Spinal cord (tissue), 9 donors: ENCODE measurements at regions not wholly inside any gene's neighbourhood (a gene's known extent, or its start where the extent isn't known, plus 50 kb on each side); places are given as distances from the start of the nearest gene placed in this dataset.
A peak's percentile ranks its signal among the peaks of the same experiment; 100 is the strongest.

Experiments used
- DNase-seq, 6 donors: peaks; one replicate each; pipeline versions ENCODE4 v3.0.0 to v3.0.0-alpha.2; 2013 to 2015; ENCODE audit warnings: low spot score in 6 of 6, low read depth in 4 of 6
- H3K27ac ChIP-seq: one replicate; pipeline ENCODE4 v1.5.1; 2013; ENCODE audit warnings: low read depth, low read length, control low read depth
- H3K27me3 ChIP-seq: one replicate; pipeline ENCODE4 v1.6.1; 2013; ENCODE audit warnings: low read length; ENCODE audit not compliant: control insufficient read depth, insufficient read depth
- H3K36me3 ChIP-seq: one replicate; pipeline ENCODE4 v1.6.1; 2013; ENCODE audit warnings: low read length; ENCODE audit not compliant: control insufficient read depth, insufficient read depth
- H3K4me1 ChIP-seq: one replicate; pipeline ENCODE4 v1.6.1; 2013; ENCODE audit warnings: low read length; ENCODE audit not compliant: control insufficient read depth, insufficient read depth
- H3K4me3 ChIP-seq: one replicate; pipeline ENCODE4 v1.5.1; 2013; ENCODE audit warnings: low read depth, low read length, control low read depth
- H3K9me3 ChIP-seq: one replicate; pipeline ENCODE4 v1.6.1; 2013; ENCODE audit warnings: low read length; ENCODE audit not compliant: control insufficient read depth, insufficient read depth
- WGBS: methylation state at CpG from one replicate; pipeline ENCODE4 v1.1.5; 2013; ENCODE audit warnings: missing lambda C conversion rate; ENCODE audit not compliant: insufficient coverage; 5-methylcytosine and 5-hydroxymethylcytosine counted together
- donor health status: healthy.

- DNase-seq = no peak
- WGBS = no CpG with 5 or more reads among the region's 7 CpGs
- no peaks in the 10 kb centered on the region for H3K9me3 ChIP-seq
- no peak overlapping the region for H3K27ac ChIP-seq
- no peaks in the 10 kb centered on the region for H3K36me3 ChIP-seq
- H3K27me3 ChIP-seq = no peaks in the 10 kb centered on the region
- no peaks in the 10 kb centered on the region for H3K4me1 ChIP-seq
- no peak overlapping the region for H3K4me3 ChIP-seq
These were observed 84.4 kb upstream of the SCAF8 start for GRCh38 chr6:154648888-154649205.

- WGBS = 100% methylated on average over 1 of the region's 5 CpGs
These were observed 83.5 kb upstream of the SCAF8 start for GRCh38 chr6:154649721-154650120.

DNA sequence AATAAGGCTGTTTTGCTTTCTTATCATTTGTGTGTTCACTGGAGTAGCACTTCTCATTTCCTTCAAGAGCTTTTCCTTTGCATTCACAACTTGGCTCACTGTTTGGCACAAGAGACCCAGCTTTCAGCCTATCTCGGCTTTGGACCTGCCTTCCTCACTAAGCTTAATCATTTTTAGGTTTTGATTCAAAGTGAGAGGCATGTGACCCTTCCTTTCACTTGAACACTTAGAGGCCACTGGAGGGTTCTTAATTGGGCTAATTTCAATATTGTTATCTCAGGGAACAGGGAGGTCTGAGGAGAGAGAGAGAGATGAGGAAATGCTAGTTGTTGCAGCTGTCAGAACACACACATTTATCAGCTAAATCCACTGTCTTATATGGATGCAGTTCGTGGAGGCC is 82.9 kb upstream of the SCAF8 start:
- no peak overlapping the region for H3K27ac ChIP-seq
- no CpG with 5 or more reads among the region's 2 CpGs for WGBS
- H3K9me3 ChIP-seq = no peaks in the 10 kb centered on the region

More at GRCh38 chr6:154649721-154650120, 83.5 kb upstream of the SCAF8 start:
- H3K27ac ChIP-seq = no peak overlapping the region
- H3K36me3 ChIP-seq = no peaks in the 10 kb centered on the region
- no peaks in the 10 kb centered on the region for H3K9me3 ChIP-seq
- no peak for DNase-seq
- no peaks in the 10 kb centered on the region for H3K4me1 ChIP-seq
- H3K4me3 ChIP-seq = no peak overlapping the region
- no peaks in the 10 kb centered on the region for H3K27me3 ChIP-seq

DNA sequence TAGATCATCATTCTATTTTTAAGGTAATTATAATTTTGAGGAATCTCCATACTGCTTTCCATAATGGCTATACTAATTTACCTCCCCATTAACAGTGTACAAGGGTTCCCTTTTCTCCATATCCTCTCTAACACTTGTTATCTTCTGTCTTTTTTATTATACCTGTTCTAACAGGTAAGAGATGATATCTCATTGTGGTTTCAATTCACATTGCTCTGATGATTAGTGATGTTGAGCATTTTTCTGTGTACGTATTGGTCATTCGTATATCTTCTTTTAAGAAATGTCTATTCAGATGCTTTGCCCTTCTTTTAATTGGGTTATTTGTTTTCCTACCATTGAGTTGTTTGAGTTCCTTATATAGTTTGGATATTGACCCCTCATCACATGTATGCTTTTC is 81.6 kb upstream of the SCAF8 start:
- WGBS = 100% methylated on average over 1 of the region's 2 CpGs

More for the DNA sequence above, 82.9 kb upstream of the SCAF8 start:
- H3K27me3 ChIP-seq = no peaks in the 10 kb centered on the region
- H3K36me3 ChIP-seq = no peaks in the 10 kb centered on the region
- DNase-seq = no peak
- H3K4me3 ChIP-seq = no peak overlapping the region
- H3K4me1 ChIP-seq = no peaks in the 10 kb centered on the region

DNA sequence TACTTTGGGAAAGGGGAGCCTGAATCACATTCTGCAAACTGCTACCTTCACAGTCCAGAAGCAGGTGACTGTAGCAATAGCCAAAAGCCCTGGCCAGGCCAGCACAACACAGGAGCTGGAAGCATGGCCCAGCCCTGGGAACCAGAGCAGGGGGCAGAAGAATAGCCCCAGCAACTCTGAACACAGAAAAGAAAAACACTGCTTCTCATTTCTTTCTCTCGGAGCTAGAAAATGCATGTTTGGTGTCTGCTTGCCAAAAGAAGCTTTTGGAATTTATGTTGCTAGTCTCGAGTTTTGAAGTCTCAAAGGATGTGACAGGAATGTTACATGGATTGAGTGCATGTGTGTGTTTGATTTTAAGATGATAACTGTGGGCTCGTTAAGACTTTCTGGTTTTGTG is 79.8 kb upstream of the SCAF8 start:
- no peak overlapping the region for H3K4me3 ChIP-seq
- no peaks in the 10 kb centered on the region for H3K4me1 ChIP-seq
- no peak overlapping the region for H3K27ac ChIP-seq
- H3K27me3 ChIP-seq = no peaks in the 10 kb centered on the region
- DNase-seq = peak in 1 of 6 donors; percentile 38
- H3K36me3 ChIP-seq = no peaks in the 10 kb centered on the region
- WGBS = 47% methylated on average over 3 of the region's 3 CpGs
- H3K9me3 ChIP-seq = no peaks in the 10 kb centered on the region

More for the DNA sequence above, 81.6 kb upstream of the SCAF8 start:
- Histone ChIP-seq H3K9me3 (no peaks in the 10 kb centered on the region), H3K4me3 (no peak overlapping the region), H3K27me3 (no peaks in the 10 kb centered on the region), H3K4me1 (no peaks in the 10 kb centered on the region), H3K36me3 (no peaks in the 10 kb centered on the region), H3K27ac (no peak overlapping the region)
- no peak for DNase-seq

DNA sequence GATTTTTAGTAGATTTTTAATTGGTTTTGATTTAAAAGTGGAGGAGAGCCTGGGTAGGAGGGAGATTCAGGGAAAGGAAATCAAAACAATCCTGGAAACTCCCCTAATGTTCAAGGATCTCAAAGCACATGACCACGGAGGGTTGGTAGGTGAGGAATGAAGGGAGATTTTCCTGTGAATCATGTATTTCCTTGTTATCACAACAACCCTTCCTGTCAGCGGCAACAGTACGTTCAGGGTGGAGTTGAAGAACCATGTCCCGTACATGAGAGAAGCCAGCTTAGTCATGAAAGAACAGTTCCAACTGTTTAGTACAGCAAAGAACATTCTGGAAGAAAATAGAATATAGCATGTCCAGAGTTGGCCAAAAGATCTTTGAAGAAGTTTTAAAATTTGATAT is 79.4 kb upstream of the SCAF8 start:
- no CpG with 5 or more reads among the region's 4 CpGs for WGBS
- no peaks in the 10 kb centered on the region for H3K9me3 ChIP-seq
- no peak overlapping the region for H3K27ac ChIP-seq
- DNase-seq = peak in 1 of 6 donors; percentile 15
- no peaks in the 10 kb centered on the region for H3K27me3 ChIP-seq
- H3K36me3 ChIP-seq = no peaks in the 10 kb centered on the region
- H3K4me3 ChIP-seq = no peak overlapping the region
- H3K4me1 ChIP-seq = no peaks in the 10 kb centered on the region

DNA sequence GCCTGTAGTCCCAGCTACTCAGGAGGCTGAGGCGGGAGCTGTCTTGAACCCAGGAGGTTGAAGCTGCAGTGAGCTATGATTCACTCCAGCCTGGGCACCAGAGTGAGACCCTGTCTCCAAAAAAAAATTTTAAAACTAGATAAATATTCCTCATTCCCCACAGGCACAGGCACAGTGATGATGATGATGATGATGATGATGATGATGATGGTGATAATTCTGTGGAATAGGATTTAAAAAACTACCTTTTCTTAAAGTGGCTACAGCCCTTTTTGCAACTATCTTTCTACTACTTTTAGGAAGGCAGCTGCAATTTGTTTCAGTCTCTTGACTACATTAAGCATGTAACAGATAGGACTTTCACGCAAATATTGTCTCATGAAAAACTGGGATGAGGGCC is 76.6 kb upstream of the SCAF8 start:
- WGBS = 100% methylated on average over 1 of the region's 2 CpGs
- DNase-seq = no peak
- no peaks in the 10 kb centered on the region for H3K9me3 ChIP-seq

DNA sequence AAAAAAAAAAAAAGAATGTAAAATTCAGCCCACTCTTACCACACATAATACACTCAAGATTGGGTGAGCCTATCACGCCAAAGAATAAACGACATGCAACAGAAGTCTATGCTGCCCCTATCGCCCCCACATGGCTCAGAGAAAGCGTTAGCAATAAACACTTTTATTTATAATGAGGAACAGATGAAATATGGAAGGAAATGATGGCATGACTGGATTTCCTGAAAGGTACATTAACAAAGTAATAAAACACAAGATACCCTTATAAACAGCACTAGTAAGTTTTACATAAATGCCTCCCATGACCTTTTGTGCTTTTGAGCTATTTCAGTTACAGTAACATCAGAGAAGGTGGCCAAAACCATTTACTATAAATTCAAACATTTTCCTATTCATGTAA is 71.4 kb upstream of the SCAF8 start:
- Histone ChIP-seq H3K4me3 (no peak overlapping the region), H3K27me3 (no peaks in the 10 kb centered on the region), H3K27ac (no peak overlapping the region), H3K4me1 (no peaks in the 10 kb centered on the region), H3K9me3 (no peaks in the 10 kb centered on the region), H3K36me3 (no peaks in the 10 kb centered on the region)
- no CpG with 5 or more reads among the region's 4 CpGs for WGBS
- no peak for DNase-seq

More for the DNA sequence above, 76.6 kb upstream of the SCAF8 start:
- H3K27ac ChIP-seq = no peak overlapping the region
- H3K4me3 ChIP-seq = no peak overlapping the region
- H3K4me1 ChIP-seq = no peaks in the 10 kb centered on the region
- H3K36me3 ChIP-seq = no peaks in the 10 kb centered on the region
- H3K27me3 ChIP-seq = no peaks in the 10 kb centered on the region

DNA sequence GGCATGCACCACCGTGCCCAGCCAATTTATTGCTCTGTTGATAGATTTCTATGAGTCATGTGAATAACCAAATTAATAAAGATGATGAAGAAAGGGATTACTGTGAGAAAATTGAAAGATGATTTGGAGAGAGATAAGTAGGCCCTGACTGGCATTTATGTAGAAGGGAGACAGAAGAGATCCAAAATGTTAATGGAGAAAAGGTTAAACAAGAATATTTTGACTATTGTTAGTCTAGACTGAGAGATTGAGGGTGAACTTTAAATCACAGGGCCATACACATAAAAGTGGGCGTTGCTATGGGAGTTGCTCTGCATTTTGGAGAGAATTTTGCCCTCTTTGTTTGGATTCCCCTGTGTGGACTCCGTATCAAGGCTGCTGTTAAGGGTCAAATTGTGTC is 68.9 kb upstream of the SCAF8 start:
- no peaks in the 10 kb centered on the region for H3K27me3 ChIP-seq
- H3K36me3 ChIP-seq = no peaks in the 10 kb centered on the region
- WGBS = 63% methylated on average over 1 of the region's 3 CpGs
- no peak overlapping the region for H3K27ac ChIP-seq
- no peak overlapping the region for H3K4me3 ChIP-seq
- H3K4me1 ChIP-seq = no peaks in the 10 kb centered on the region
- H3K9me3 ChIP-seq = no peaks in the 10 kb centered on the region
- DNase-seq = no peak

- WGBS = no CpG with 5 or more reads among the region's 2 CpGs
- H3K9me3 ChIP-seq = no peaks in the 10 kb centered on the region
- no peak overlapping the region for H3K4me3 ChIP-seq
- no peaks in the 10 kb centered on the region for H3K27me3 ChIP-seq
- no peak overlapping the region for H3K27ac ChIP-seq
- DNase-seq = no peak
- H3K4me1 ChIP-seq = no peaks in the 10 kb centered on the region
- H3K36me3 ChIP-seq = no peaks in the 10 kb centered on the region
These were observed 65.1 kb upstream of the SCAF8 start for GRCh38 chr6:154668156-154668555.
